Glomerular visceral epithelial cell (primary cell): ENCODE measurements at regions not wholly inside any gene's neighbourhood (a gene's known extent, or its start where the extent isn't known, plus 50 kb on each side); places are given as distances from the start of the nearest gene placed in this dataset.
A peak's percentile ranks its signal among the peaks of the same experiment; 100 is the strongest.

Experiments used
- DNase-seq: peaks from one replicate; pipeline ENCODE4 v3.0.0-alpha.2; 2016; ENCODE audit errors: extremely low spot score

DNA sequence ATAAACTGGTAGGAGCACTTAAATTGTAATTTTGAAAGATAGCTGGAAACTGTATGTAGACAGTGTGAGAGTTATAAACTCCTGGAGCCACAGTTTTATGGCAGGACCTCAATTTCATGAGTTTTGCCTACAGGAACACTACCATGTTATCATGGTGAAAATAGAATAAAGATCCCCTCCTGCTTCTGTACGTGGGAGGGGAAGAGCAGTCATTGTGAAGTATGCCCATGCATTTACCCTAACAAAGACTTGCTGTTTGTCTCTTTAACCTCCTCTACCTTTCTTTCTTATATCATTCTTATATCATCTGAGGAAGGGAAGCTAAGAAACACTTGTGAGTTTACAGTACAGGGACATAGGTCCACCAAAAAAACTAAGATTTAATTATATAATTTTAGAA, 327.0 kb downstream of the PCDH10 start:
- DNase-seq = no peak

DNA sequence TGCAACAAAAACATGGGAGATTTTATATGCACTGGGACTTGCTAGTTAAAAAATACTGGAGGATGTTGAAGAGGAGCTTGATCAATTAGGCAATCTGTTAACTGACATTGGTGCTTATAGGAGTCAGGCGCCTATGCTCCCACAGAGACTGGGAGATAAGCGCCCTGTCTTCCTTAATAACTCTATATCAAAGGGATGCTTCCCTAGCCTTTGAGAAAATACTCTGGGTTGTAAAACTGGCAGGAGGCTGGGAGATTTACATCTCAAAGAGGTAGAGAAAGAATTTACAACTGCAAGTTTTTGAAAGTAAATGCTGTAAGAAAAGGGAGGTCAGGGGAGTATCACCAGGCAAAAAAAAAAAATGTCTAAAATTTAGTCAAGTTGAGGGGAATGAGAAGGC, 325.4 kb downstream of the PCDH10 start:
- no peak for DNase-seq

DNA sequence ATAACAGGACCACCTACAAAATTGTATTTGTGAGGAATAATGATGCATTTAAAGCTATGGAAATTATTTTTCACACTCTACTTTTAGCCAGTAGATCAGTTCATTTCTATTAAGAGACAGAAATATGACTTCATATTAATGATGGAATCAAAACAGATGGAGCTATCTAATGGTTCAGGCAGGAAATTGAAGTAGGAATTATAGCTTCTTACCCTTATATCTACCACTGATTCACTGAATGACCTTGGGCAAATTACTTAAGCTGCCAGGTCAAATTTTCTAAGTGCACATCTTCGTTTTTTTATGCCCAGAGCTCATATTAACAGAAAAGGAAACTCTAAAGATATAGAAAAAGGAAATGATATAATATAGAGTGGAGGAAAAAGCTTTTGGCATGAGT, 323.1 kb downstream of the PCDH10 start:
- no peak for DNase-seq

DNA sequence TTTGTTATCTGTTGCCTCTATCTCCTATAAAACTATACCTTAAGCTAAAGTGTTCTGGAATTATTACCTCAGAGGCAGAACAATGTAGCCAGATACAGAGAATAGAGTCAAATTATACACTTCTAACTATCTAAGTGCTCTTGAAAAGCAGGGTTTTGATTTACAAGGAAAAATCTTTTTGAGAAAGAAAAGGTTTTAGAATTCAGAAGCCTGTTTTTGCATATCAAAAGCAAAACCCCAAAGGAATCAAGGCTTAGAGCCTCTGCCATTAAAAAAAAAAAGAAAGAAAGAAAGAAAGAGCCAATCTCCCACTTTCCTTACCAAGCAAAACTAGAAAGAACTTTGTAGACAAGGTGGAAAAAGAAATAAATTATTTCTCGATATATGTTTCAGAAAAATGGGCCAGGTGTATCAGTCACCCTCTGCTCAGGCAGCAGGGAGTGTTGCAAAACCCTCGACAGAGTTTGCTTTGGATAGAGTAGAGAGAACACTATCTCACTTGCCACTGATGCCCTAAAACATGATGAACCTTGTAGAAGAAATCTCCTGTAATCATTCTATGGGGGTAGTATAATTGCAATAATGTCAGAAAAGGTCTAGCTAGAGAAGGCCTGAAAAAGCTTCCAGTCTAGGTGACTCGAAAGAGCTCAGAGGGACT, 318.3 kb downstream of the PCDH10 start:
- DNase-seq = no peak

DNA sequence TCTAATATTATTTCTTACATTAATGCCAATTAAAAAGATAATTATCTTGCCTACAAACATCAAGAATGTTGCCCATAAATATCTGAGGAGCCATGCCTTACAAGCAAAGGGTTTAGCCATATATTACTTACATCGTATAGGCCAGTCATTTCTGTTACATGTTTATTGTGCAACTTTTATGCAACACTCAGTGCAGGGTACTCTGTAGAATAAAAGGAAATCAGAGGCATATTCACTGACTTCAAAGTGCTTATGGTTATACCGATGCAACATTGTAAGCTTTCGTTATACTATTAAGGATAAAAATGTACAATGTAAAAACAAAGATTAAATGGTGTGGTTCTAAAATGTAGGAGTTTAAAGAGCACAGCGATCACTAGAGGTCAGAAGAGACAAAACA, 315.9 kb downstream of the PCDH10 start:
- no peak for DNase-seq

DNA sequence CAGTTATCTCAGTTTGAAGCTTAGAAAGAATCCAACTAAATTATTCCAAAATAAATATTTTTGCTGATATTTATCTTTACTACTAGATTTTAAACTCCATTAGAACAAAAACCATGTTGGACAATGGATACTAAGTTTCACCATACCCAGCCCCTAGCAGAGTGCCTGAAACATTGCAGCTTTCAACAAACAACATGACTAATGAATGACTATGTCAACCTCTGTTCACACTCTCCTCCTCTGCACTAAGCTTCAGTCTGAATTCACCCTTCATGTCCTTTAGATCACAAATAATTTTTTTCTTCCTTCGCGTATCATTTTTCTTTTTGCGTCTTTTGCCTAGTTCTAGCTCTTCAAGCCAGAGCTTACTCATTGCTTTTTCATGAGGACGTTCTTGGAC, 315.2 kb downstream of the PCDH10 start:
- no peak for DNase-seq

DNA sequence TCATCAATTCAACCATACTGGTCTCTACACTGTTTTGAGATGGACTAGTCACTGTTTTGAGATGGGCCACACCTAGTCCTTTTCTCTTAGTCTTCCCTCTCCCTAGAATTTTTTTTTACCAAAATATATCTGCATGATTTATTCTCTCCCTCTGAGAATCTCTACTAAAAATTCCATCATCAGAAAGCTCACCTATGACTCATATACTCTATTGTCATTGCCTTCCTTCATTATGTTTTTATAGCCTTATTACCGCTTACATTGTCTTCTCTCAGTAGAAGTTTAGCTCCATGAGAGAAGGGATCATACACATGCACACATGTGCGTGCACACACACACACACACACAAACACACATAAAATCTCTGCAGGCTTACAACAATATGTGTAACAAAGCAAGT, 303.6 kb downstream of the PCDH10 start:
- DNase-seq = no peak

DNA sequence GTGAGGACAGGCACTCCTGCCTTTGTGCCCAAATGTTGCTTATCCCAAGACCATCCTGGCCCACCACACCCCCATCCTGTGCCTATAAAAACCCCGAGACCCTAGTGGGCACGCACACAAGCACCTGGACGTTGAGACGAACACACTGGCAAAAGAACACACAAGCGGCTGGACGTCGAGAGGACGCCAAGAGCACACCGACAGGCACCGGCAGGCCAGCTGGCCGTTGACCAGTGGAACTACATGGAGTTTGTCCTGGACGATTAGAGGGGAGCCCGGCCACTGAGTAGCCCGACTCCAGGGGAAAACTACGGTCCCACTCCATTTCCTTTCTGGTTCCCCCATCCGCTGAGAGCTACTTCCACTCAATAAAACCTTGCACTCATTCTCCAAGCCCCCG, 301.7 kb downstream of the PCDH10 start:
- no peak for DNase-seq

DNA sequence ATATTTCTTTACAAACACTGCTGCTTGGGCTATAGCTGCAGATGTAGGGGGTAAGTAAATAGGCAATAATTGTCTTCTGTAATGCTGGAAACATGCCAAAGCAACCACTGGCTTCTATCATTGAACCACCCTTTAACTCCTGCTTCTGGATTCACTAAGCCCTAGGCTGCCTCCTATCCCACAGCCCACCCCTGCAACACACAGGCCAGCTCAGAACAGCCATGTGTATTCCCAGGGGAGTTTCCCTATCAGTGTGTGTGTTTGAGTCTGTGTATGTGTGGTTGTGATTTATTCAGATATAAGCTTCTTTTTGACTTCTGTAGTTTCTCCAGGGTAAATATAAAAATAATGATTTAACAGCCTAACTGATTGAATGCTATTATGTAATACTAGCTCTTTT, 291.3 kb downstream of the PCDH10 start:
- DNase-seq = no peak

DNA sequence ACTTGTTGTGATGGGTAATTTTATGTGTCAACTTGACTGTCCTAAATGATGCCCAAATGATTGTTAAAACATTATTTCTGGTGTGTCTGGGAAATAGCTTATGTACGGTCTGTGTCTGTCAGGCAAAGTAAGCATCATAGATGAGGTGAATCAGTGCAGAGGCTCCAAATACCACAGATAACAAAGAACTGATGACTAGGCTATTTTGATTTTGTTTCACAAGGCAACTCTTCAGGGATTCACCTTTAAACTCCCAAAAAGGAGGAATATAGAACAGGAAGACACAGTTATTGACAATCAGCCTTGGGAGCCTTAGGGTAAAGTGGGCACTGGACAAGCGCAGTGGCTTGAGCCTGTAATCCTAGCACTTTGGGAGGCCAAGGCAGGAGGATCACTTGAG, 290.7 kb downstream of the PCDH10 start:
- no peak for DNase-seq

DNA sequence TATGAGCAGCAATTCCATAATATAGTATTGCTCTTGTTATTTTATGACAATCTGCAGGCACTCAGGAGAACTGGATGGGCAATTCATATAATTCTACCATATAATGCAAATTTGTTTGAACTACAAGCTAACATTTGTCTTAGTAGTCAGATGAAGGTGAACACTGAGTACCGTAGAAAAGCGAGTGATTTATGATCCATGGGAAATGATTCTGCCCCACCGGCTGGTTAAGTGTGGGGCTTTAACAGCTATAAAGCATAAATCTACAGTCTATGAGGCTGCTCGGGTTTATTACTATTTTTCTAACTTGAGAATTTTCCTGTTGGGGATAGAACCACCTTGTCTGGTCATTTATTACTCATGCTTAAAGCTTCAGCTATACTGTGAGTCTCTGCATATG, 275.5 kb downstream of the PCDH10 start:
- no peak for DNase-seq

DNA sequence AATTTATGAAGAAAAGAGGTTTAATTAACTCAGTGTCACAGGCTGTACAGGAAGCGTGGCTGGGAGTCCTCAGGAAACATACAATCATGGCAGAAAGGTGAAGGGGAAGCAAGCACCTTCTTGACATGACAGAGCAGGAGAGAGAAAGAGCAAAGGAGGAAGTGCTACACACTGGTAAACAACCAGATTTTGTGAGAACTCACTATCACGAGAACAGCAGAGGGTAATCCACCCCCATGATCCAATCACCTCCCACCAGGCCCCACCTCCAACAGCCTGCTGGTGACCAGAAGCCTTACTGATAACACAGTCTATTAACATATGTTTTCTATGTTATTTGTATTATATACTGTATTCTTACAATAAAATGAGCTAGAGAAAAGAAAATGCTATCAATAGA, 254.8 kb downstream of the PCDH10 start:
- DNase-seq = no peak

DNA sequence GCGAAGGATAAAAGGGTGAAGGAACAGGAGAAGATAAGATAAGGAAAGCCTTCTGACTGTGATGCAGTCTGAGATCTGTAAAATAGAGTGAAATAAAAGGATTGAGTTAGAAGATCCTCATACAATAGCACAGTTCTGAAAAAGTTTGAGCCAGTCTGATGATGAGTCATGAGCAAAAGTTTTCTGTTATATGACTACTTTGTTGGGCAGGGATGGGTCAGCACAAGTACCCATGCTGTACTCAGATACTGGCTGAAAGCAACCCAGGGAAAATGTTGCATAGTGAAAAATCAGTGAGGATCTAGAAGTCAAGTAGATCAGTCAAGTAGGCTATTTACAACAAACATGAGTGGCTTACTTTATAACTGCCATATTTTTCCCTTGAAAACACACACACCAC, 253.5 kb downstream of the PCDH10 start:
- DNase-seq = peak; percentile 8

DNA sequence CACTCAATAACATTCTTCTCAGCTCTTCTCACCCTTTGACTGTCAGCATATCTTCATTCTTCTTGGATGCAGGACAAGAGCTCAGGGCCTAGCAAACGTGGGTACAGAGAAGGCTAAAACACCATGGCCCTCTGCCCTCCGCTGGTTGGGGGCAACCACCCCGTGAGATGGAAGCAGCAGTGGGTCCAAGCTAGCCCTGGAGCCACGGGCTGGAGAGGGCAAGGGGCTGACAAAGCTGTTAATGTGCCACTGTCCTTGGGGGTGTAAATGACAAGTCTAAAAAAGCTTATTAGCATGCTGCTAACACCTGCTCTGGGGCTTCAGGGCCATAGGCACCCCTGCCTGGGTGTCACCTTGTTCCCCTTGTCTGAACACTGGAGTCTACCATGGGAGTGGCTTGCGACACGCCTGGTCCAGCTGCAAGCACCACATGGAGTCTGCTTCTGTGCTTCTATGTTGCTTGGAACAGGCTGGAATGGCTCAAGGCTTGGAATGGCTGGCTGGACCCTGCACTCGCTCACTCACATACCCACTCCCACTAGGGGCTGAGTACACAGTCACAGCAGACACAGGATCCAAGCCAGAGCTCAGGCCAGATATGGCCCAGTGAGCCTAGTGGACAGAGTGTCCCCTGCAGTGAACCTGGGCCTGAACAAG, 246.0 kb downstream of the PCDH10 start:
- no peak for DNase-seq

DNA sequence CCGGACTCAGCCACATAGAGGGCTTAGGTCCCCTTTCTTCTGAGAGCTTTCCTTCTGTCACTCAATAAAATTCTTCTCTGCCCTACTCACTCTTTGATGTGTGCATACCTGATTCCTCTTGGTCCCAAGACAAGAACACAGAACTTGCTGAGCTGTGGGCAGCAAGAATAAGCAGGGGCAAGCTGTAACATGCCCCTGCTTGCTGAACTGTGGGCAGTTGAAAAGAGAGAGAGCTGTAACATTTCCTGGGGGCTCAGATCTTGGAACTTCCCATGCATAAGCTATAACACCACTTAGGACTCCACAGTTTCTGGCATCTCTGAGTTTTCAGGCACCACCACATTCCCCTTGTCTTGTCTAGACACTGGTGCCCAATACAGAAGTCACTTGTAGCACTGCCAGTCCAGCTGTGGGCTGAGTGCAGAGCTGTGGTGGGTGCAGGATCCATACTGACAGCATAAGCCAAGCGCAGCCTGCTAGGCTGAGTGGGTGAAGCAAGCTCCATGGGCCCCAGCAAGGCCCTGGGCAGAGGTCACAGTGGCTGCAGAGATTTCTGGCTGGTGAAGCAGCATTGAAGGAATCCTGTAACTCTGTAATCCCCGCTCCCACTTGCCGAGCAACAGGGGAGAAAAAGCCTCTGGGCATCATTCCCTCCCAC, 241.2 kb downstream of the PCDH10 start:
- peak; percentile 11 for DNase-seq

DNA sequence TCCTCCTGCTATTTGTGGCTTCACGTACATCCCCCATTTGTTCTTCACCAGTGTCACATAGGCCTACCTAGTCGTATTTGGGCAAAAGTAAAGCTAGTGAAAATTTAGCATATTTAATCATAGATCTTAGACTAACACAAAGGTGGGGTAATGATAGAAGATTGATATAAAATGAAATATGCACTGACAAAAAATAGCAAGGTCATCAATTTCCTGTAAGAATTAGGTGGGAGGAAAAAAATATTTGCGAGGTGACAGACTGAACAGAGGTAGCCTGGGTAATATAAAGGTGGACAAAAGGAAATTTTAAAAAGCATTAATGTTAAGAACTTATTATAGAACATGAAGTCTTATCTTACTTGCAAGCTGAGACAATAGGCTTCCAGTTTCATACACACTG, 239.9 kb downstream of the PCDH10 start:
- DNase-seq = no peak

DNA sequence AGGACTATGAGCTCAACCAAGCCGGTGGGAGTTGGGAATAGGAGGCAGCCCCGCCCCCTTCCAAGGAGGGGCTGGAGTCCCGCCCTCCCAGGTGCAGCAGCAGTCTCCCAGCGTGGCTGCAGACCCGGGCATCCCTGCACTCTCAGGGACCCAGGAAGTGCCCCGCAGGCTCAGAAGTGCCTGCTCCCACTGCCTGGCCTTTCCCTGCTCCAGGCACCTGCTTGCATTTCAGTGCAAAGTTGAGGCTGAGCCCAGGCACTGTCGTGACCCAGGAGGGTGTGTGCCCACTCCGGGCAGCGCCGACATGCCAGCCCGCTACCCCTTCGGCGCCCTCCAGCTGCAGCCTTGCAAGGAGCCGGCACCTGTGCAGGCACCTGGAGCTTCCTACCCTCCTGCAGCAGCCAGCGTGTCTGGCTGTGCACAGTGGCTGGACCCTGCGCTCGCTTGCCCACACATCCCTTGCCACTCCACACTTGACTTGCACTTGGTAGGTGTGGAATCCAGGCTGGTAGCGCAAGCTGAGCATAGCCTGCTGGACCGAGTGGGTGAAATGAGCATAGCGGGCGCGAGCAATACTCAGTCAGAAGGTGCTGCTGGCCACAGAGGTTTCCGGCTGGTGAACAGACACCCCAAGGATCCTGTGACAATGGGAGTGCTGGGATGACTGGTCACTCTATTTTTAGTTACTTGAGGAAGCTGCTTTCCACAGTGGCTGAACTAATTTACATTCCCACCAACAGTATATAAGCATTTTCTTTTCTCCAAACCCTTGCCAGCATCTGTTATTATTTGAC, 236.3 kb downstream of the PCDH10 start:
- no peak for DNase-seq

DNA sequence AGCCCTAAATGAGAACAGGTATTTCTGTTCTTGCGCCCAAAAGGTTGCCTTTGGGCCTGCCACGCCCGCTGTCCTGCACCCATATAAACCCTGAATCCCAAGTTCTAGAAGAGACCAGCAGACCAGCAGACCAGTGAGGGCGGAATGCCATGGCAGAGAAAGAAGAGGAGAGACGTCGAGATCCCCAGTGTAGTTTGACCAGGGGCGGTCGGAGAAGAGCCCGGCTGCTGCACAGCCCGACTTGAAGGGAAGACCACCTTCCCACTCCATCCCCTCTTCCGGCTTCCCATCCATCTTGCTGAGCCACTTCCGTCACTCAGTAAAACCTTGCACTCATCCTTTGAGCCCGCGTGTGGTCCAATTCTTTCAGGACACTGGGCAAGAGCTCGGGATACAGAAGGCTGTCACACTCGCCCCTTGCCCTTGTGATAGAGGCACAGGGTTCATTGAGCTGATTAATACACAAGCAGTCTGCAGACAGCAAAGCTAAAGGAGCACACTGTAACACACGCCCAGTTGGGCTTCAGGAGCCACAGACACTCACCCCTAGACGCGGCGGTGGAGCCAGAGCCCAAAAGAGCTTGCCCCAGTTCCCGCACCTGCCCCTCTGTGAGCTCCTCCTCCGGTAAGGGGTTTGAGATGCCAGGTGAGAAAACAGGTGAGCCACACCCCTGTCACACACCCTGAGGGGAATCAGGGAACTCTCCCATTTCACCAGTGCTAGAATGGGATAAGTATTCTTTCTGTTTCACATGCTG, 230.8 kb downstream of the PCDH10 start:
- no peak for DNase-seq

DNA sequence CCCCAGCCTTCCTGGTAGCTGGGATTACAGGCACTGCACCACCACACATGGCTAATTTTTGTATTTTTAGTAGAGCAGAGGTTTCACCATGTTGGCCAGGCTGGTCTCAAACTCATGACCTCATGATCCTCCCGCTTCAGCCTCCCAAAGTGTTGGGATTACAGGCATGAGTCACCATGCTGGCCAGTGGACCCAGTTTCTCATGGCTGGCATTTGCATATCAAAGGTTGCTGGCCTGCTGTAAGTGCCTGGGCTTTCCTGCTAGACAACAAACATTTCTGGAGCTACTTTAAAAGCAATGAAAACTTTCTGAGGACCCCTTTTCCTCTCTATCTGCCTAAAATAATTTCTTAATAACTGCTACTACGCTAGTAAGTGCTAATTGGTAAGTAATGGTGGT, 228.2 kb downstream of the PCDH10 start:
- no peak for DNase-seq

DNA sequence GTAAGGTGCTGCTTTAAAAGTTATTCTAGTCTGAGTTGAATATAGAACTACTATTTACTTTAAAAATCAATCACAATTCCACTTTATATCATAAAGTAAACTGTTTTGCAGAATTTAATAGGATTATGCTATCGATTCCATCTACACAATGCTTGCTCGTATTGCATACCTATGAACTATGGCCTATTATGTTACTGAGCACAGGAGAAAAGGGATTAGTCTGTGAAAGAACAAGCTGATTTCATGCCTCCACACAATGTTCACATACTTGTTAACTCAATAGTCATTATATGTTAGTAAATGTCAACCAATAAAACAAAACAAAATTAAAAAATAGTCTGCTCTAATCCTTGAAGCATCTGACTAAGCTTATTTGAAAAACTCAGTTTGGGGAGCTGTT, 223.6 kb downstream of the PCDH10 start:
- DNase-seq = no peak

DNA sequence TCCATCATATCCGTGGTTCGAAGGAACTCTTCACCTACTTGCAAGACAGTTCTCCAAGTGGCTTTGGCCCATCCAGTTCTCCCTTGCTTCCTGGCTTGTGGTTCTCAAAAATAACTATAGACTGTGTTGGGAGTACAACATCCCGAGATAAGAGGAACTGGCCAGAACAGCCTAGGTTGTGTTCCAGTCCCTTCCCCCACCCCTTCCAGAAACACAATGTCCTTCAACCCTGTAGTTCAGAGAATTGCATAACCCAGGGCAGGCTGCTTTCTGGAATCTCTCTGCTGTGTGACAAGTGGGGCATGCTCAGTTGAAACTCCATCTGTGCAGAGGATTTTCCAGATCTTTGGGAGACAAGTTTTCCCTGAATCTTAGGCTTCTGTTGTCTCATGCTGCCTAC, 206.5 kb downstream of the PCDH10 start:
- DNase-seq = no peak

DNA sequence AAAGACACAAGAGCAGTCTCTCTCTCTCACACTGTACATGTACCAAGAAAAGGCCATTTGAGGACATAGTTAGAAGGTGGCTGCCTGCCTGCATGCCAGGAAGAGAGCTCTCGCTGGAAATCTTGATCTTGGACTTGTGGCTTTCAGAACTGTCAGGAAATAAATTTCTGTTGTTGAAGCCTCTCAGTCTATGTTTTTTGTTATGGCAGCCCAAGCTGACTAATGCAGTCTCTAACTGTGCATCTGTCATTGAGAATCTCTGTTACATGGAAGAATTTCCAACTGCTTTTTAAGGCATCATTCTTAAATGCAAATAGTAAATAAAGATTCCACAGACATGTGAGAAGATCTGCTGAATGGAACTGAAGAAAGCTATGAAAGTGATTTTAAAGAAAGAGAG, 198.3 kb downstream of the PCDH10 start:
- DNase-seq = no peak
